Spleen (tissue), 7 donors: ENCODE measurements at regions not wholly inside any gene's neighbourhood (a gene's known extent, or its start where the extent isn't known, plus 50 kb on each side); places are given as distances from the start of the nearest gene placed in this dataset.

Experiments
- POLR2A ChIP-seq, 3 donors: fragments of 450-650 bp; IDR thresholded peaks; one replicate each; pipeline ENCODE4 v1.5.1; 2017; ENCODE audit warnings: antibody characterized with exemption in 3 of 3, mild to moderate bottlenecking in 1 of 3
- TF ChIP-seq, protein P1 (sequence below), 11 experiments: fragments of 200-600 bp in 7 of 11; fragments of 450-650 bp in 4 of 11; sonication (generic) in 4 of 11; IDR thresholded peaks in 8 of 11; conservative IDR thresholded peaks in 3 of 11; 1 replicate in 7 of 11; 2 replicates in 4 of 11; pipeline versions ENCODE4 v1.4.0 to v1.8.0; 2016 to 2021; ENCODE audit warnings: antibody characterized with exemption in 11 of 11, inconsistent platforms in 4 of 11, mild to moderate bottlenecking in 1 of 11
- donor health status: DM: no; HTN: no; CAD: no; lungs with moderate emphysema.
- donor health status: DM: no; HTN: no; CAD: no.
- donor health status: DM: no; HTN: no; CAD: no.

DNA sequence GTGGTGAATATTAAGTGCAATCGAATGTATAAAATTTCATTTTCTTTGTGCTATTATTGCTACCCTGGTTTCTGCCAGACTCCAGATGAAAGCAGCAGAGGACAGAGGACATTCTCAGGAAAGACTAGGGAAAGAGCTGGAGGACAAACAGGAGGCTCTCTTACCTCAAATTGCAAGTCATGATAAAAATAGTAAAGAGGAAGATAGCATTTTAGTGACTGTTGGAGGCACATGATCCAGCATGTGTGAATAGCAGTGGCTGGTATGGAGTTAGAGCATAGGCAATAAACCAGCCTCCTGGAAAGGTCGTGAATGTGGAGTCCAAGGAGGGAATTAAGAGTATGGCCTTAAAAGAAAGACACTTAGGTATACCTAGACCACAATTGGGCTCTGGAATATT is 1040.0 kb downstream of the STPG2 start:
- TF ChIP-seq POLR2A (IDR thresholded peaks at IDR 0.05) = no peak
- TF ChIP-seq, protein P1, sequence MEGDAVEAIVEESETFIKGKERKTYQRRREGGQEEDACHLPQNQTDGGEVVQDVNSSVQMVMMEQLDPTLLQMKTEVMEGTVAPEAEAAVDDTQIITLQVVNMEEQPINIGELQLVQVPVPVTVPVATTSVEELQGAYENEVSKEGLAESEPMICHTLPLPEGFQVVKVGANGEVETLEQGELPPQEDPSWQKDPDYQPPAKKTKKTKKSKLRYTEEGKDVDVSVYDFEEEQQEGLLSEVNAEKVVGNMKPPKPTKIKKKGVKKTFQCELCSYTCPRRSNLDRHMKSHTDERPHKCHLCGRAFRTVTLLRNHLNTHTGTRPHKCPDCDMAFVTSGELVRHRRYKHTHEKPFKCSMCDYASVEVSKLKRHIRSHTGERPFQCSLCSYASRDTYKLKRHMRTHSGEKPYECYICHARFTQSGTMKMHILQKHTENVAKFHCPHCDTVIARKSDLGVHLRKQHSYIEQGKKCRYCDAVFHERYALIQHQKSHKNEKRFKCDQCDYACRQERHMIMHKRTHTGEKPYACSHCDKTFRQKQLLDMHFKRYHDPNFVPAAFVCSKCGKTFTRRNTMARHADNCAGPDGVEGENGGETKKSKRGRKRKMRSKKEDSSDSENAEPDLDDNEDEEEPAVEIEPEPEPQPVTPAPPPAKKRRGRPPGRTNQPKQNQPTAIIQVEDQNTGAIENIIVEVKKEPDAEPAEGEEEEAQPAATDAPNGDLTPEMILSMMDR (IDR thresholded peaks at IDR 0.05 in 8 of 11, conservative IDR thresholded peaks at IDR 0.05 in 3 of 11) = no peak
